ENCODE measurements at regions not wholly inside any gene's neighbourhood (a gene's known extent, or its start where the extent isn't known, plus 50 kb on each side); places are given as distances from the start of the nearest gene placed in this dataset.

GRCh38 chr22:49549256-49550140 lies 278.2 kb downstream of the BRD1 start:
- peaks cover 0 to 34% (median 0%) of the 10 kb centered on the region in 3 donors for H3K27me3 ChIP-seq
- no peak for DNase-seq
- intact Hi-C loops (cut with DNase I; ENCODE audit: low total_unique reads), result no loop called here
- 61 to 82% (median 71%) methylated on average over 15 to 22 of the region's 22 CpGs for WGBS, 5 donors
- H3K4me3 ChIP-seq, result no peak overlapping the region
- TF ChIP-seq POLR2A (IDR thresholded peaks at IDR 0.05) (no peak), EP300 (IDR thresholded peaks at IDR 0.05) (no peak), CTCF (IDR thresholded peaks at IDR 0.05) (no peak), POLR2AphosphoS5 (IDR thresholded peaks at IDR 0.05) (no peak)
- no peak overlapping the region for H3K27ac ChIP-seq
- H3K9me3 ChIP-seq, result peaks cover 6 to 35% (median 18%) of the 10 kb centered on the region in 4 donors
- no peaks in the 10 kb centered on the region for H3K36me3 ChIP-seq
- H3K4me1 ChIP-seq, result peaks cover 0 to 15% (median 3%) of the 10 kb centered on the region in 4 donors

- peak in 1 of 2 donors; percentile 86 for DNase-seq
- WGBS, 5 donors, result 23 to 39% (median 29%) methylated on average over 12 to 17 of the region's 17 CpGs
- intact Hi-C loops (cut with DNase I; ENCODE audit: low total_unique reads), result no loop called here
Observed at GRCh38 chr22:49548356-49549202, 279.1 kb downstream of the BRD1 start.

GRCh38 chr22:49547751-49548239 lies 279.9 kb downstream of the BRD1 start:
- H3K36me3 ChIP-seq, result no peaks in the 10 kb centered on the region
- DNase-seq, result peak in 1 of 2 donors; percentile 39
- WGBS, 5 donors, result 39 to 70% (median 50%) methylated on average over 16 of the region's 16 CpGs
- H3K9me3 ChIP-seq, result peaks cover 6 to 35% (median 18%) of the 10 kb centered on the region in 4 donors
- peaks cover 0 to 27% (median 0%) of the 10 kb centered on the region in 3 donors for H3K27me3 ChIP-seq
- no peak overlapping the region for H3K4me3 ChIP-seq
- no peak for TF ChIP-seq CTCF (IDR thresholded peaks at IDR 0.05)
- TF ChIP-seq POLR2A (IDR thresholded peaks at IDR 0.05), result no peak
- no peak for TF ChIP-seq POLR2AphosphoS5 (IDR thresholded peaks at IDR 0.05)
- TF ChIP-seq EP300 (IDR thresholded peaks at IDR 0.05), result no peak
- no peak overlapping the region for H3K27ac ChIP-seq
- intact Hi-C loops (cut with DNase I; ENCODE audit: low total_unique reads), result no loop called here
- peaks cover 0 to 15% (median 3%) of the 10 kb centered on the region in 4 donors for H3K4me1 ChIP-seq

More at GRCh38 chr22:49548356-49549202, 279.1 kb downstream of the BRD1 start:
- Histone ChIP-seq H3K36me3 (no peaks in the 10 kb centered on the region), H3K27me3 (peaks cover 0 to 34% (median 0%) of the 10 kb centered on the region in 3 donors), H3K4me3 (no peak overlapping the region), H3K27ac (no peak overlapping the region), H3K9me3 (peaks cover 6 to 35% (median 18%) of the 10 kb centered on the region in 4 donors), H3K4me1 (peaks cover 0 to 15% (median 3%) of the 10 kb centered on the region in 4 donors)
- TF ChIP-seq POLR2AphosphoS5 (IDR thresholded peaks at IDR 0.05), result no peak
- TF ChIP-seq POLR2A (IDR thresholded peaks at IDR 0.05), result no peak
- no peak for TF ChIP-seq CTCF (IDR thresholded peaks at IDR 0.05)
- no peak for TF ChIP-seq EP300 (IDR thresholded peaks at IDR 0.05)
